Activated CD4-positive, alpha-beta T cell treated with anti-CD3 and anti-CD28 coated beads for 4 hours (primary cell): ENCODE measurements at regions not wholly inside any gene's neighbourhood (a gene's known extent, or its start where the extent isn't known, plus 50 kb on each side); places are given as distances from the start of the nearest gene placed in this dataset.
"Not testable (repeated sequence)": the region's sequence is repeated elsewhere in the genome, so short reads cannot be mapped to it uniquely, and the experiment has no call there.

Experiments used
- DNase-seq, 2 donors: peaks; one replicate each; pipeline ENCODE4 v3.0.0-alpha.2; 2020

DNA sequence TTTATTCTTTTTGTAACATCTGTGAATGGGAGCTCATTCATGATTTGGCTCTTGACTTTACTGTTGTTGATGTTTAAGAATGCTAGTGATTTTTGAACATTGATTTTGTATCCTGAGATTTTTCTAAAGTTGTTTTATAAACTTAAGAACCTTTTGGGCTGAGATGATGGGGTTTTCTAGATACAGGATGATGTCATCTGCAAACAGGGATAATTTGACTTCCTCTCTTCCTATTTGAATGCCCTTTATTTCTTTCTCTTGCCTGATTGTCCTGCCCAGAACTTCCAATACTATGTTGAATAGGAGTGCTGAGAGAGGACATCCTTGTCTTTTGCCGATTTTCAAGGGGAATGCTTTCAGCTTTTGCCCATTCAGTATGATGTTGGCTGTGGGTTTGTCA, 445.1 kb upstream of the CFAP20DC start:
- not testable (repeated sequence) for DNase-seq

DNA sequence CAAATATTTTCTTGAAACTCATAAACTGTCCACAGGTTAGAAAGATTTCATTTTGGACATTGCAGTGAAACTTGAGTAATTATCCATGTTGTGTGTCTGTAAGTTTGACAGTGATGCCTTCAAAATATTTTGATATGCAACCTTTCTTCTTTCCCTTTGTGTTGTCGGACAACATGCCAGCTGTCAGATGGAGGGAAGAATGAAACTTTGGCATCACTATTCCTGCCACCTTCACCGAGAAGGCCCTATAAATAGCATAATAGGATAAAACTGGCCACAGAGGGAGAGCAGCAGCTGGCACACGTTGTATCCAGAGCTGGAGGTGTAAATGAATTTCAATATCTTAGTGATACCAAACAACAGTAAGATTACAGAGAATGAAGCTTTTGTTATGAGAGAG, 436.7 kb upstream of the CFAP20DC start:
- DNase-seq: no peak

GRCh38 chr3:59483191-59483590, 433.4 kb upstream of the CFAP20DC start:
- DNase-seq: no peak

GRCh38 chr3:59482684-59483083, 432.9 kb upstream of the CFAP20DC start:
- no peak for DNase-seq

- DNase-seq: no peak
These were observed 432.1 kb upstream of the CFAP20DC start for GRCh38 chr3:59481776-59482400.

DNA sequence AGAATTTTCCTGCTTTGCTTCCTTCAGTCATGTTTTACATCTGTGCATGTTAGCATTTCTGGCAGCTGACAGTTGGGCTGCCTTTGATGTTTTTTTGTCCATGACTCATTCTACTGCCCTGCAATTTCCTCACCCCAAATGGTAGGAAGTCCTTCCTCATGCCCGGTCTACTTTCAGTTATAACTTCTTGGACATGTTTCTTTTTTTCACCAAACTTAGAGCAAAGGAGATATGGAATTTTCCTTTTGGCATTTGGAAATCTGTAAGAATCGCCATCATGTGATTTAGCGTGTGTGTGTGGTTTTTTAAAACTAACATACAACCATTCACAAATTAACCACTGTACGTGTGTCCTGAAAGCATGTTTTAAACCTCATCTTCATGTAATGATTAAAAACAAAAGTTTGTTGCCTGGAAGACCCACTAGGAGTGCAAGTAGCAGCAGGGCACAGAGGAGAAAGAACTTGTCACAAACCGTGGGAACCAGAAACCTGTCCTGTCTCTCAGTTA, 430.7 kb upstream of the CFAP20DC start:
- DNase-seq: no peak

DNA sequence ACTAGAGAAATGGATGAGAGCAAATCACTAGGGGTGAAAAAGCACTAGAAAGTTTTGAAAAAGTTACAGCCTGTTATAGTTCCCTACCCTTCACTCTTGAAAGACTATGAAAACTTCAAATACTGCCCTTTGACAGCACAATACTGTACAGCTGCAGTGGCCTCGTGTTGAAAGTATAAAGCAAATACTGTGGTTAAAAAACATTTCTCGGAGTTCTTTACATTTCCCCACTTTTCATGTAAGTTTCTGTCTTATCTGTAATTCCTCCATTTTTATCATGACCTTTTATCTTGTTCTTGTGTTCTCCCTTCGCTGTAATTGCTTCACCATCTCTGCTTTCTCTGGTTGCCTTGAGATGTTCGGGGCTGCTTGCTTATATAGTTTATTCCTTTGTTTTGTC, 423.8 kb upstream of the CFAP20DC start:
- no peak for DNase-seq

DNA sequence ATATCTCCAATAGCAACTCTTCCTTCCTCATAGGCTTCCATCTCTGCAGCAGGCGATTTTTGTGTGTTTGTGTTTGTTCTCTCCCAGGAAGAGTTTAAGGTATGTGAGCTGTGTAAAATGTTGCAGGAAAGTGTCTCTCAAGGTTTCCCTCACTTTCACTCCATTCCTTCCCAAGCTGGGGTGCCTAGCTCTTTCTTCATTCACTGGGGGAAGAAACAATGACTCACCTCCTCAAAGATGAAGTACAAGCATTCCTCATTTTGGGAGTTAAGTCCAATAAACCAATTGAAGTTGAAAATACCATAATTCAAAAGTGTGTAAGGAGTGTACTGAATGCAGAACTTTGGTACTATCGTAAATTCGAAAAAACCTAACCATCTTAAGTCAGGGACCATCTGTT, 422.7 kb upstream of the CFAP20DC start:
- no peak for DNase-seq

- DNase-seq: no peak
These were observed 420.3 kb upstream of the CFAP20DC start for GRCh38 chr3:59469948-59470723.

GRCh38 chr3:59467476-59467875, 417.7 kb upstream of the CFAP20DC start:
- no peak for DNase-seq

DNA sequence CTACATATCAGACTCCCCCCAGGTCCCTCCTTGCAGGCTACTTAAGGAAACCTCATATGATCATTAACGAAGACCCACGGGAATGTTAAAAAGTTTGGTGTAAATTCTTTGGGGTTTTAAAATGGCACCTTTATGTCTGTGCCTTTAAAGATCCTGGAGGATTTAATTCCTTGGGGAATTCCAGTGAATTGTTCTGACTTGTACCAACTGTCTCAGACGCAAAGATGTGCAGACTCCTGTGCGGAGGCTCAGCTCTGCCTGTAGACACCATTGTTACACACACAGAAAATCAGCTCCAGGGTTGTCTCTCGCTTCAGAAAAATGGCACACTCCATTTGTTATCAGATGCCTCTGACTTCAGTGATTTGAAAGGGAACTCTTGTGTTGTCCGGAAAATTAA, 414.4 kb upstream of the CFAP20DC start:
- DNase-seq: no peak

DNA sequence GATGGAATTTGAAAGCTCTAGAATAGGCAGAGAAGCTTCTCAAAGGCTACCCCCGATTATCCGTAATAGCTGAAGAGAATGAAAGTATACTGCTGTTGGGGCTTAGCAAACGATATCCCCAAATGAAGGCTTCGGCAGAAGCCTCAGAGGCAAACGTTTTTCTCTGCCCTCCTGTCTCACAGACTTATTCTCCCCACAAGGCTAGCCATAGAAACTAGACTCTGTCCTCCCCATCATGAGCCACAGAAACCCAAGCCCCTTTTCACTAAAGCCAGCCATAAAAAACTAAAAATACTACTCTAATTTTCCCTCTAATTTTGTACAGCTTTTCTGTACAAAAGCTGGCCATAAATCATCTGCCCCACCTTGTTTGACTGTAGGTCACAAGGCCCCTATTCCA, 413.4 kb upstream of the CFAP20DC start:
- DNase-seq: no peak

DNA sequence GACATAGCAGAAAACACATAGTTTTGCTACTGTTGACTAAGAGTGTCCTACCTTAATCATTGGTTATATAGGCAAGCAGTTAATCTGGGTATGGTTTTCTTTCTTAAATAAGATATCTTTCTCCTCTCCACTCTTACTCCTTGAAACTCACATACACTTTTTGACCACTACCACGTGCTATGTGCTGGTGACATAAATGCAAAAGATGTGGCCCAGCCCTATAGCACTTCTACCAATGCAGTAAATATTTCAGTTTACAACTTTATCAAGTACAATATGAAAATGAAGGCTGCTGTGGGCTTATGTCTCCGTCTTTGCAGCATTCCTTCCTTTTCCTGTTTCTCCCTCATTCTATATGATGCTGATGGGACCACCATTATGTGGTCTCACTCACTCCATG, 410.2 kb upstream of the CFAP20DC start:
- no peak for DNase-seq

GRCh38 chr3:59456852-59457485, 407.1 kb upstream of the CFAP20DC start:
- DNase-seq: no peak

- no peak for DNase-seq
These were observed 402.2 kb upstream of the CFAP20DC start for GRCh38 chr3:59451800-59452746.

DNA sequence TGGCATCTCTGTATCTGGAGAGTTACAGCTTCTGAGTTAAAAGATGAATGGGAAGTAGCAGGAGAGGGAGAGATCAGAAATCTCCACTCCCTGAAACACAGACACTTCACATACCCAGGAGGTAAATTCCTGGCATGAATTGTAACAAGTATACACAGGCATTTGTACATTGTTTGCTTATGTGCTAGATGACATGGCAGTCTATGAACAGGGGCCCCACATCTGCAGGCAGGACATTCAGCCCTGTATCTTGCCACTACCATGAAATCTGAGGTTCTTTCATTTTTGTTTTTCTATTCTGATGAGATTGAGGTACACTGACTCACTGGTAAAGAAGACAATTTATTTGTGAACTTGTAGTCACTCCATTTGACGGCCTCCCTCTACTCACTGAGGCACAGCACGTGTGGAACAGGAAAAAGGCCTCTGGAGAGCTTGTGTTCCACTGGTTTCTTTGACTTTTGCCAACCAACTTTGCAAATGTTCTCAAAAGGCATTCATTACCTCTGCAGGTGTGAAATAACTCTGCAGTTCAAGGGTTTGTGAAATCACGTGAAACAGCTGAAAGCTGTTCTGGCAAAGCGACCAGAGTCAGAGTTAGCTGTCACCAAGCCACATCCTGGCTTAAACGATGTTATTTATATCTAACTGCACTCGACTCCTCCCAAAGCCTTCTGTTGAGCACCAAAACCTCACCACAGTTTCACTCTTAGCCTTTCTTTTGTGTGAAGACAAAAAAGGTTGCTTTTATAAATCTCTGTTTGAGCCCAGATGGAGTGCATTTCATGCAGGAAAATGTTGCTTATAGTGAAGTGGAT, 401.3 kb upstream of the CFAP20DC start:
- DNase-seq: peak; percentile 42 to 48

DNA sequence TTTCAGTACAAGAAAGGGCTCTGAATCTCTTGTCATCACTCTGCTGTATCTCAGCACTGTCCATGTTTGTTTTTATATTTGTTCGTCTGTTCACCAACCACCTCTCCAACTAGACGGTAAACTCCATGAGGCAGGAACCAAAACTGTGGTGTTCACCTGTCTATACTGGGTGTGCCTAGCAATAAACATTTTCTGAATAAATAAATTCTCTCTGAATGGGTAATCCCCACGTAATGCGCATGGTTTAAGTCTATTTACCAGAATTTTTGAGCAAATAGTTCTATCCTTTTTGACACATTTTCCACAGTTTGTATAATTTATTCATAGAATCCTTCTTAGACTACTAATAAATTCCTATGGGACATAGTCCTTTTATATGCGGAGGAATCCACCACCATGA, 400.6 kb upstream of the CFAP20DC start:
- DNase-seq: no peak

GRCh38 chr3:59446775-59447465, 397.1 kb upstream of the CFAP20DC start:
- DNase-seq: no peak

DNA sequence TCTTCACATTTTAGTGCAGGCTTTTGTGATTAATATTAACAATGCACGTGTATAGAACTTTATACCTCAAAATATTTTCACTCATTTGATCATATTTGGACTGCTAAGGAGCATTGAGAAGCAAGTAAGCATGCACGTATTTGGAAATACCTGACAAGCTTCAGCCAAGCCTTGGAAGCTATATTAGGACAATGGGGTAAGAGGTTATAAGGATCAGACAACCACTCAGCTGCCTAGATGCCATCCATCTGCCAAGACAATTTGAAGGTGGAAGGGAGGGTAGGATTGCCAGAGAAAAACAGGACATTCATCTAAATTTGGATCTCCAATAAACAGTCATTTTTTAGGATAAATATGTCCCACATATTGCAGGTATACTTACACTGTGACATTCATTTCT, 394.9 kb upstream of the CFAP20DC start:
- DNase-seq: no peak

- DNase-seq: no peak
These were observed 394.5 kb upstream of the CFAP20DC start for GRCh38 chr3:59444294-59444671.

GRCh38 chr3:59443618-59444293, 393.9 kb upstream of the CFAP20DC start:
- peak in 1 of 2 donors; percentile 13 for DNase-seq
